ENCODE measurements at regions not wholly inside any gene's neighbourhood (a gene's known extent, or its start where the extent isn't known, plus 50 kb on each side); places are given as distances from the start of the nearest gene placed in this dataset.

GRCh38 chr5:110106750-110107149 lies 417.0 kb downstream of the MAN2A1 start:
- H3K9me3 Mint-ChIP-seq: no peaks in the 10 kb centered on the region
- ATAC-seq (replicated peaks) (no peak), DNase-seq (no peak)
- peaks cover 4% of the 10 kb centered on the region for H3K36me3 Mint-ChIP-seq (ENCODE audit: insufficient read depth)
- peaks cover 17 to 25% of the 10 kb centered on the region in 2 donors for H3K27me3 Mint-ChIP-seq
- peaks cover 4 to 9% of the 10 kb centered on the region in 2 donors for H3K4me1 Mint-ChIP-seq (ENCODE audit: low read depth in 2 of 2)
- no peak overlapping the region for H3K4me3 Mint-ChIP-seq
- no peak overlapping the region for H3K27ac Mint-ChIP-seq

- Mint-ChIP-seq H3K27ac (no peak overlapping the region), H3K9me3 (no peaks in the 10 kb centered on the region), H3K4me1 (ENCODE audit: low read depth in 2 of 2) (peaks cover 4 to 9% of the 10 kb centered on the region in 2 donors), H3K27me3 (peaks cover 15 to 25% of the 10 kb centered on the region in 2 donors), H3K36me3 (ENCODE audit: insufficient read depth) (peaks cover 4% of the 10 kb centered on the region), H3K4me3 (no peak overlapping the region)
- ATAC-seq (replicated peaks) (no peak), DNase-seq (no peak)
Measured at GRCh38 chr5:110108520-110108919, 418.8 kb downstream of the MAN2A1 start.

- peaks cover 12 to 19% of the 10 kb centered on the region in 2 donors for H3K27me3 Mint-ChIP-seq
- DNase-seq: no peak
- peaks cover 0 to 4% of the 10 kb centered on the region in 2 donors for H3K4me1 Mint-ChIP-seq (ENCODE audit: low read depth in 2 of 2)
- H3K9me3 Mint-ChIP-seq: no peaks in the 10 kb centered on the region
- ATAC-seq (replicated peaks): no peak
- H3K36me3 Mint-ChIP-seq (ENCODE audit: insufficient read depth): peaks cover 4% of the 10 kb centered on the region
- H3K4me3 Mint-ChIP-seq: no peak overlapping the region
- H3K27ac Mint-ChIP-seq: no peak overlapping the region
Measured at GRCh38 chr5:110109667-110110066, 419.9 kb downstream of the MAN2A1 start.

- Mint-ChIP-seq H3K9me3 (no peaks in the 10 kb centered on the region), H3K36me3 (ENCODE audit: insufficient read depth) (peaks cover 4% of the 10 kb centered on the region), H3K4me3 (no peak overlapping the region), H3K4me1 (ENCODE audit: low read depth in 2 of 2) (peaks cover 0 to 3% of the 10 kb centered on the region in 2 donors), H3K27ac (no peak overlapping the region), H3K27me3 (no peaks in the 10 kb centered on the region)
- ATAC-seq (replicated peaks): no peak
- no peak for DNase-seq
Measured at GRCh38 chr5:110112348-110112747, 422.6 kb downstream of the MAN2A1 start.

- H3K9me3 Mint-ChIP-seq: peaks cover 0 to 2% of the 10 kb centered on the region in 2 donors
- ATAC-seq (replicated peaks): no peak
- H3K27ac Mint-ChIP-seq: no peak overlapping the region
- no peak overlapping the region for H3K4me3 Mint-ChIP-seq
- H3K36me3 Mint-ChIP-seq (ENCODE audit: insufficient read depth): no peaks in the 10 kb centered on the region
- peaks cover 0 to 12% of the 10 kb centered on the region in 2 donors for H3K27me3 Mint-ChIP-seq
- DNase-seq: no peak
- no peaks in the 10 kb centered on the region for H3K4me1 Mint-ChIP-seq (ENCODE audit: low read depth in 2 of 2)
Measured at GRCh38 chr5:110115503-110115902, 425.8 kb downstream of the MAN2A1 start.

GRCh38 chr5:110116539-110116938 lies 426.8 kb downstream of the MAN2A1 start:
- Mint-ChIP-seq H3K9me3 (peaks cover 0 to 2% of the 10 kb centered on the region in 2 donors), H3K4me1 (ENCODE audit: low read depth in 2 of 2) (no peaks in the 10 kb centered on the region), H3K27me3 (peaks cover 0 to 12% of the 10 kb centered on the region in 2 donors), H3K36me3 (ENCODE audit: insufficient read depth) (no peaks in the 10 kb centered on the region), H3K27ac (no peak overlapping the region), H3K4me3 (no peak overlapping the region)
- ATAC-seq (replicated peaks) (no peak), DNase-seq (no peak)

GRCh38 chr5:110134963-110135935 lies 445.5 kb downstream of the MAN2A1 start:
- no peak overlapping the region for H3K4me3 Mint-ChIP-seq
- DNase-seq (no peak), ATAC-seq (replicated peaks) (no peak)
- no peaks in the 10 kb centered on the region for H3K4me1 Mint-ChIP-seq (ENCODE audit: low read depth in 2 of 2)
- H3K36me3 Mint-ChIP-seq (ENCODE audit: insufficient read depth): no peaks in the 10 kb centered on the region
- H3K9me3 Mint-ChIP-seq: peaks cover 10 to 12% of the 10 kb centered on the region in 2 donors
- H3K27me3 Mint-ChIP-seq: peaks cover 20 to 26% of the 10 kb centered on the region in 2 donors
- H3K27ac Mint-ChIP-seq: no peak overlapping the region

- H3K36me3 Mint-ChIP-seq (ENCODE audit: insufficient read depth): no peaks in the 10 kb centered on the region
- H3K4me3 Mint-ChIP-seq: no peak overlapping the region
- peaks cover 0 to 13% of the 10 kb centered on the region in 2 donors for H3K27me3 Mint-ChIP-seq
- H3K9me3 Mint-ChIP-seq: no peaks in the 10 kb centered on the region
- no peaks in the 10 kb centered on the region for H3K4me1 Mint-ChIP-seq (ENCODE audit: low read depth in 2 of 2)
- no peak for ATAC-seq (replicated peaks)
- no peak for DNase-seq
- no peak overlapping the region for H3K27ac Mint-ChIP-seq
Measured at GRCh38 chr5:110150199-110150598, 460.5 kb downstream of the MAN2A1 start.

- DNase-seq: no peak
- ATAC-seq (replicated peaks): no peak
- H3K4me1 Mint-ChIP-seq (ENCODE audit: low read depth in 2 of 2): no peaks in the 10 kb centered on the region
- no peak overlapping the region for H3K27ac Mint-ChIP-seq
- no peaks in the 10 kb centered on the region for H3K9me3 Mint-ChIP-seq
- H3K27me3 Mint-ChIP-seq: no peaks in the 10 kb centered on the region
- no peak overlapping the region for H3K4me3 Mint-ChIP-seq
- peaks cover 3% of the 10 kb centered on the region for H3K36me3 Mint-ChIP-seq (ENCODE audit: insufficient read depth)
Measured at GRCh38 chr5:110159202-110159601, 469.5 kb downstream of the MAN2A1 start.

- H3K9me3 Mint-ChIP-seq: no peaks in the 10 kb centered on the region
- ATAC-seq (replicated peaks): no peak
- no peak overlapping the region for H3K4me3 Mint-ChIP-seq
- no peak overlapping the region for H3K27ac Mint-ChIP-seq
- peaks cover 3% of the 10 kb centered on the region for H3K36me3 Mint-ChIP-seq (ENCODE audit: insufficient read depth)
- DNase-seq: no peak
- H3K27me3 Mint-ChIP-seq: no peaks in the 10 kb centered on the region
- H3K4me1 Mint-ChIP-seq (ENCODE audit: low read depth in 2 of 2): no peaks in the 10 kb centered on the region
Measured at GRCh38 chr5:110161162-110161561, 471.4 kb downstream of the MAN2A1 start.

- Mint-ChIP-seq H3K4me3 (no peak overlapping the region), H3K36me3 (ENCODE audit: insufficient read depth) (no peaks in the 10 kb centered on the region), H3K27ac (no peak overlapping the region), H3K27me3 (no peaks in the 10 kb centered on the region), H3K9me3 (peaks cover 0 to under 1% of the 10 kb centered on the region in 2 donors), H3K4me1 (ENCODE audit: low read depth in 2 of 2) (no peaks in the 10 kb centered on the region)
- DNase-seq: no peak
- no peak for ATAC-seq (replicated peaks)
Measured at GRCh38 chr5:110165366-110165765, 475.6 kb downstream of the MAN2A1 start.

- Mint-ChIP-seq H3K36me3 (ENCODE audit: insufficient read depth) (no peaks in the 10 kb centered on the region), H3K27ac (no peak overlapping the region), H3K9me3 (peaks cover 0 to 13% of the 10 kb centered on the region in 2 donors), H3K4me3 (no peak overlapping the region), H3K4me1 (ENCODE audit: low read depth in 2 of 2) (no peaks in the 10 kb centered on the region), H3K27me3 (no peaks in the 10 kb centered on the region)
- ATAC-seq (replicated peaks) (no peak), DNase-seq (no peak)
Measured at GRCh38 chr5:110167384-110167783, 477.7 kb downstream of the MAN2A1 start.

- no peak for ATAC-seq (replicated peaks)
- no peak overlapping the region for H3K4me3 Mint-ChIP-seq
- H3K4me1 Mint-ChIP-seq (ENCODE audit: low read depth in 2 of 2): no peaks in the 10 kb centered on the region
- peaks cover 0 to 13% of the 10 kb centered on the region in 2 donors for H3K9me3 Mint-ChIP-seq
- H3K27ac Mint-ChIP-seq: no peak overlapping the region
- H3K27me3 Mint-ChIP-seq: no peaks in the 10 kb centered on the region
- no peaks in the 10 kb centered on the region for H3K36me3 Mint-ChIP-seq (ENCODE audit: insufficient read depth)
- no peak for DNase-seq
Measured at GRCh38 chr5:110169461-110169860, 479.7 kb downstream of the MAN2A1 start.

- H3K36me3 Mint-ChIP-seq (ENCODE audit: insufficient read depth): no peaks in the 10 kb centered on the region
- DNase-seq (no peak), ATAC-seq (replicated peaks) (no peak)
- H3K27me3 Mint-ChIP-seq: no peaks in the 10 kb centered on the region
- no peak overlapping the region for H3K27ac Mint-ChIP-seq
- H3K4me3 Mint-ChIP-seq: no peak overlapping the region
- no peaks in the 10 kb centered on the region for H3K9me3 Mint-ChIP-seq
- H3K4me1 Mint-ChIP-seq (ENCODE audit: low read depth in 2 of 2): no peaks in the 10 kb centered on the region
Measured at GRCh38 chr5:110177729-110178128, 488.0 kb downstream of the MAN2A1 start.
